ENCODE measurements at regions not wholly inside any gene's neighbourhood (a gene's known extent, or its start where the extent isn't known, plus 50 kb on each side); places are given as distances from the start of the nearest gene placed in this dataset.
"Not testable (repeated sequence)": the region's sequence is repeated elsewhere in the genome, so short reads cannot be mapped to it uniquely, and the experiment has no call there.

- TF ChIP-seq, protein P1, sequence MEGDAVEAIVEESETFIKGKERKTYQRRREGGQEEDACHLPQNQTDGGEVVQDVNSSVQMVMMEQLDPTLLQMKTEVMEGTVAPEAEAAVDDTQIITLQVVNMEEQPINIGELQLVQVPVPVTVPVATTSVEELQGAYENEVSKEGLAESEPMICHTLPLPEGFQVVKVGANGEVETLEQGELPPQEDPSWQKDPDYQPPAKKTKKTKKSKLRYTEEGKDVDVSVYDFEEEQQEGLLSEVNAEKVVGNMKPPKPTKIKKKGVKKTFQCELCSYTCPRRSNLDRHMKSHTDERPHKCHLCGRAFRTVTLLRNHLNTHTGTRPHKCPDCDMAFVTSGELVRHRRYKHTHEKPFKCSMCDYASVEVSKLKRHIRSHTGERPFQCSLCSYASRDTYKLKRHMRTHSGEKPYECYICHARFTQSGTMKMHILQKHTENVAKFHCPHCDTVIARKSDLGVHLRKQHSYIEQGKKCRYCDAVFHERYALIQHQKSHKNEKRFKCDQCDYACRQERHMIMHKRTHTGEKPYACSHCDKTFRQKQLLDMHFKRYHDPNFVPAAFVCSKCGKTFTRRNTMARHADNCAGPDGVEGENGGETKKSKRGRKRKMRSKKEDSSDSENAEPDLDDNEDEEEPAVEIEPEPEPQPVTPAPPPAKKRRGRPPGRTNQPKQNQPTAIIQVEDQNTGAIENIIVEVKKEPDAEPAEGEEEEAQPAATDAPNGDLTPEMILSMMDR (conservative IDR thresholded peaks at IDR 0.05; ENCODE audit: low read depth in 2 of 2), result not testable (repeated sequence)
- TF ChIP-seq EZH2phosphoT487 (IDR thresholded peaks at IDR 0.05; ENCODE audit: unreplicated experiment); POLR2AphosphoS5 (IDR thresholded peaks at IDR 0.05; ENCODE audit: low read depth); EZH2 (IDR thresholded peaks at IDR 0.05; ENCODE audit: low read depth, unreplicated experiment): not testable (repeated sequence)
Observed at GRCh38 chr13:21920802-21921201, 249.9 kb downstream of the FGF9 start.

All from GM23338 (cell line).